ENCODE measurements at regions not wholly inside any gene's neighbourhood (a gene's known extent, or its start where the extent isn't known, plus 50 kb on each side); places are given as distances from the start of the nearest gene placed in this dataset.

- DNase-seq (ENCODE audit: low read depth), result no peak
- TF ChIP-seq CTCF (IDR thresholded peaks at IDR 0.05; ENCODE audit: insufficient read depth, low read depth, low read length), result no peak
- no peak overlapping the region for H3K4me3 ChIP-seq (ENCODE audit: low read depth, low read length)
Observed at GRCh38 chr10:3486346-3487065, 298.5 kb downstream of the KLF6 start.

- no peak for TF ChIP-seq CTCF (IDR thresholded peaks at IDR 0.05; ENCODE audit: insufficient read depth, low read depth, low read length)
- no peak for DNase-seq (ENCODE audit: low read depth)
- no peak overlapping the region for H3K4me3 ChIP-seq (ENCODE audit: low read depth, low read length)
Observed at GRCh38 chr10:3485057-3485686, 299.8 kb downstream of the KLF6 start.

DNA sequence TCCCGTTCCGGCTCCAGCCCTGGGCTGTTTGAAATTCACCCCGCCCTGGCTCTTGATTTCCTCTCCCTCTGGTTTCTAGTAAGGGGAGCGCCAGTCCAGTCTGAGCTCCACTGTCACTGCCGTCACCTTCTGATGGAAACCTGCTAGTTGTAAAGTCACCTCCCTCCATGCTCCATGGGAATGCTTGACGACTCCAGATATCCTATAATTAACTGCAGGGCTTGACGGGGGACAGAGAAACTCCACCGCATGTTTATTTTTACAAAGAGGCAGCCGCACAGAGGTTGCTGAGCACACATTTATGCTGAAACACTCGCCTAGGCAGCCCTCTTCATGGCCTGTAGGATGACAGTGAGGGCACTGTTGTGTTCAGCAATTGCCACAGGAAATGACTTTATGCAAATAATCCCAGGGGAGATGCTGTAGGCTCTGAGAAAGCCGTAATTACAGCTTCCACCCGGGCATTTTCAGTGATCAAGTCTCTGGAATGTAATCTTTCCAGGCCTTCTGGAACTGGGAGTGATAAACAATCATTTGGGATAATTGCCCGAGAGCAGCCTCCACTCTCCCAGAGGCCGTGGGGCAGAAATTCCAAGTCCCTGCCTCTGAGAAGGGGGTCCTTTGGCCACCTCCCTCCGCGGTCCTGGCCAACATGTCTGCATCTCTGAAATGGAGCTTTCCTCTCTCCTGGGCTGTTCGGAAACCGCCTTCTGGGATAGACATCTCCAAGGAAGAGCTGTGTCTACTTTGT lies 300.5 kb downstream of the KLF6 start:
- no peak for TF ChIP-seq CTCF (IDR thresholded peaks at IDR 0.05; ENCODE audit: insufficient read depth, low read depth, low read length)
- peak; percentile 81 for DNase-seq (ENCODE audit: low read depth)

GRCh38 chr10:3482200-3482993 lies 302.6 kb downstream of the KLF6 start:
- DNase-seq (ENCODE audit: low read depth), result peak; percentile 98
- TF ChIP-seq CTCF (IDR thresholded peaks at IDR 0.05; ENCODE audit: insufficient read depth, low read depth, low read length), result no peak
- peak overlapping the region; percentile 32 for H3K4me3 ChIP-seq (ENCODE audit: low read depth, low read length)

More for the DNA sequence above, 300.5 kb downstream of the KLF6 start:
- no peak overlapping the region for H3K4me3 ChIP-seq (ENCODE audit: low read depth, low read length)

DNA sequence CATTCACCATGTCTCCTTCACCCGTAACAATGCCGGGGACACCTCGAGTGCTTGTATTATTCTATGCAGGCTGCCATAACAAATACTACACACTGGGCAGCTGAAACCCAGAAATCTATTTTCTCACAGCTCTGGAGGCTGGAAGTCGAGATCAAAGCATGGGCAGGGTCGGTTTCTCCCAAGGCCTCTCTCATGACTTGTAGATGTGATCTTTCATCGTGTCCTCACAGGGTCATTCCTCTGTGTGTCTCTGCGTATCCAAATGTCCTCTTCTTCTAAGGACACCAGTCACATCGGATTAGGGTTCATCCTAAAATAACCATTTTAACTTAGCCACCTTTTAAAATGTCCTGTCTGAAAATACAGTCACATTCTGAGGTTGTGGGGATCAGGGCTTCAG lies 303.5 kb downstream of the KLF6 start:
- TF ChIP-seq CTCF (IDR thresholded peaks at IDR 0.05; ENCODE audit: insufficient read depth, low read depth, low read length), result no peak
- no peak overlapping the region for H3K4me3 ChIP-seq (ENCODE audit: low read depth, low read length)
- DNase-seq (ENCODE audit: low read depth), result no peak

DNA sequence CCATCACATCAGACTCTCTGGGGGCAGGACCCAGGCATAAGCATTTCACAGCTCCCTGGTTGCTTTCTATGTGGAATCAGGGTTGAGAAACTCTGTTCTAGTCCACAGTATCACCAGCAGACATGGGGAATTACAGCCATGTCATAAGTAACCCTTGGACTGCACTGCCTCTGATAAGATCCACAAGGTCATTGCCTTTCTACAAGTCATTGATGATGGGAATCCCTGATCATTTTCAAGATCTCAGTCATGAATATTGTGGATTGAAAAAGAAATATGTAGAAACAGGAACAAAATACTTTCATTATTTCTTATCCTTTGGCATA lies 304.1 kb downstream of the KLF6 start:
- no peak for DNase-seq (ENCODE audit: low read depth)
- no peak for TF ChIP-seq CTCF (IDR thresholded peaks at IDR 0.05; ENCODE audit: insufficient read depth, low read depth, low read length)
- H3K4me3 ChIP-seq (ENCODE audit: low read depth, low read length), result no peak overlapping the region

Data from fibroblast of villous mesenchyme (primary cell).